Spinal cord (tissue), 9 donors: ENCODE measurements at regions not wholly inside any gene's neighbourhood (a gene's known extent, or its start where the extent isn't known, plus 50 kb on each side); places are given as distances from the start of the nearest gene placed in this dataset.
"Not testable (repeated sequence)": the region's sequence is repeated elsewhere in the genome, so short reads cannot be mapped to it uniquely, and the experiment has no call there.

Experiments
- DNase-seq, 6 donors: peaks; one replicate each; pipeline versions ENCODE4 v3.0.0 to v3.0.0-alpha.2; 2013 to 2015; ENCODE audit warnings: low spot score in 6 of 6, low read depth in 4 of 6
- H3K27ac ChIP-seq: one replicate; pipeline ENCODE4 v1.5.1; 2013; ENCODE audit warnings: low read depth, low read length, control low read depth
- H3K27me3 ChIP-seq: one replicate; pipeline ENCODE4 v1.6.1; 2013; ENCODE audit warnings: low read length; ENCODE audit not compliant: control insufficient read depth, insufficient read depth
- H3K36me3 ChIP-seq: one replicate; pipeline ENCODE4 v1.6.1; 2013; ENCODE audit warnings: low read length; ENCODE audit not compliant: control insufficient read depth, insufficient read depth
- H3K4me1 ChIP-seq: one replicate; pipeline ENCODE4 v1.6.1; 2013; ENCODE audit warnings: low read length; ENCODE audit not compliant: control insufficient read depth, insufficient read depth
- H3K4me3 ChIP-seq: one replicate; pipeline ENCODE4 v1.5.1; 2013; ENCODE audit warnings: low read depth, low read length, control low read depth
- H3K9me3 ChIP-seq: one replicate; pipeline ENCODE4 v1.6.1; 2013; ENCODE audit warnings: low read length; ENCODE audit not compliant: control insufficient read depth, insufficient read depth
- WGBS: methylation state at CpG from one replicate; pipeline ENCODE4 v1.1.5; 2013; ENCODE audit warnings: missing lambda C conversion rate; ENCODE audit not compliant: insufficient coverage; 5-methylcytosine and 5-hydroxymethylcytosine counted together
- donor health status: healthy.

DNA sequence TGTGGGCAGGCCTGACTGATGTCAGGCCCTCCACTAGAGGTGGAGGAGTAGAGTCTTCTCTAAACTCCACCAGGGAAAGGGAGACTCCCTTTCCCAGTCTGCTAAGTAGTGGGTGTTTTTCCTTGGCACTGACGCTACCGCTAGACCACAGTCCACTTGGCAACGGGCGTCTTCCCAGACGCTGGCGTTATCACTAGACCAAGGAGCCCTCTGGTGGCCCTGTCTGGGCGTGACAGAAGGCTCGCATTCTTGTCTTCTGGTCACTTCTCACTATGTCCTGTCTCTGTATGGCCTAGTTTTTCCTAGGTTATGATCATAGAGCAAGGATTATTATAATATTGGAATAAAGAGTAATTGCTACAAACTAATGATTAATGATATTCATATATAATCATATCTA, 252.1 kb downstream of the TRIML1 start:
- DNase-seq, H3K9me3 ChIP-seq, H3K27me3 ChIP-seq, H3K4me1 ChIP-seq, H3K36me3 ChIP-seq, H3K27ac ChIP-seq, H3K4me3 ChIP-seq: not testable (repeated sequence)
- 100% methylated on average over 5 of the region's 8 CpGs for WGBS

DNA sequence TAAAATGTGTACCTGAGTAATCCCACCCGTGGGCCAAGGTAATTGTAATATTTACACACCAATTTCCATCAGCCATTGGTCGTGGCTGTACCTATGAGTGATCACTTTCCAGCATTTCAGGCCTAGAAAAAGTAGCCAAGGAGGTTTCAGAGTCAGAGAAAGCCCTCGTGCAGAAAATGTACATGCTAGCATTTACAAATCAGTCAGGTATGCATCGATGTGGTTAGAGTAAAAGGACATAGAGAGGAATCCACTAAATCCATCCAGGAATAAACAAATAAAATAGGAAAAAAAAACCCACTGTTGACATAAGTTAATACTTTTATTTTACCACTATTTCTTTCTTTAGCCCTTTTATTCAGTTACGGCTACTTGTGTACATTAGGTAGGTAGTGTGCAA, 256.8 kb downstream of the TRIML1 start:
- DNase-seq, result no peak
- Histone ChIP-seq H3K4me1 (no peaks in the 10 kb centered on the region), H3K27ac (no peak overlapping the region), H3K9me3 (no peaks in the 10 kb centered on the region), H3K36me3 (no peaks in the 10 kb centered on the region), H3K27me3 (no peaks in the 10 kb centered on the region), H3K4me3 (no peak overlapping the region)
- WGBS, result no CpG with 5 or more reads among the region's 5 CpGs

DNA sequence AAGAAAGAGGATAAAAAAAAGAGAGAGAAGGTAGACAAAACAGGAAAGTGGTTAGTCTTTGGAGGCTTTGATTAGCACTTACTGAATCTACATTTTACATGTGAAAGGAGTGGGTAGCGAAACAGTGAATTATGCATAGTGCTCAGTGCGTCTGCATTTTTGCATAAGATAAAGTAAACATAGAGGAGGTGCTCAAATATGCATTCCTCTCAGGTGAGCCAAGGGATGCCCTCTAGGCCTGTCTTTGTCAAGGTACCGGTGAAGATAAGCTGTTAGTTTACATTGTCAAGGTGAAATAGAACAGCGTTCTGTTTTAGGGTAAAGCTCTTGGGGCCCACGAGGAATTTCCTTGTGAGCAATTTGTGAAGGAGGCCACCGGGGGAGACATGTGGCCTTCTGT, 260.6 kb downstream of the TRIML1 start:
- Histone ChIP-seq H3K36me3 (no peaks in the 10 kb centered on the region), H3K4me3 (no peak overlapping the region), H3K27me3 (no peaks in the 10 kb centered on the region), H3K4me1 (no peaks in the 10 kb centered on the region), H3K9me3 (no peaks in the 10 kb centered on the region), H3K27ac (no peak overlapping the region)
- DNase-seq, result no peak
- WGBS, result 52% methylated on average over 3 of the region's 6 CpGs

DNA sequence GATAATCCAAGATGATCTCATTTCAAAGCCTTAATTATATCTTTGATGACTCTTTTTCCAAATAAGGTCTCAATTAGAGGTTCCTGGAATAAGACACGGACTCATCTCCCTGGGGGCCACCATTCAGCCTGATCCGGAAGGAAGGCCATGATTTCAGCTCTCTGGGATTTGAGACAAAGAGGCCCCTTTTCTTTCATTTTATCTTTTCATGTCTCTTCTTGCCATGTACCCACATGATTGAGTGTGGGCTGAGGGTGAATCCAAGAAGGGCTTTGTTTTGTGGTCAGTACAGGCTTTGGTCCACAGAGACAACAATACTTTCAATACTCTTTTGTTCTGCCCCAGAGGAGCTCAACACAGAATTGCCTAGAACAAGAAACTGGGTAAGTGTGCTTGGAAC, 261.2 kb downstream of the TRIML1 start:
- WGBS, result 50% methylated on average over 1 of the region's 2 CpGs
- no peak overlapping the region for H3K4me3 ChIP-seq
- DNase-seq, result no peak
- no peaks in the 10 kb centered on the region for H3K9me3 ChIP-seq
- no peak overlapping the region for H3K27ac ChIP-seq
- H3K27me3 ChIP-seq, result no peaks in the 10 kb centered on the region
- H3K4me1 ChIP-seq, result no peaks in the 10 kb centered on the region
- H3K36me3 ChIP-seq, result no peaks in the 10 kb centered on the region

DNA sequence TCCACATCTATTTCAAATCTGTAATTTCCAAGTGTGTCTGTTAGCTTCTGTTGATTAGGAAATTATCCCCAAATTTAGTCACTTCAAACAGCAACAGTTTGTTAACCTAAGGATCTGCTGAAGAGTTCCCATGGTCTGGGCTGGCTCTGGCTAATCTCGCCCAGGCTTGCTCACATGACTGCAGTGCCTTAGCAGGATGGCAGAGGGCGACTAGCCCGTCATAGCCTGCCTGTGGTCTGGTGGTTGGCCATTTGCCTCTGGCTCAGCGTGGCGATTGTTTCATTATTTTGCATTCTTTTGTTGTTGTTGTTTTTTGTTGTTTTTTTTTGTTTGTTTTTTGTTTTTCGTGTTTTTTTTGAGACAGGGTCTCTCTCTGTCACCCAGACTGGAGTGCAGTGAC, 264.0 kb downstream of the TRIML1 start:
- H3K4me3 ChIP-seq, result no peak overlapping the region
- H3K27ac ChIP-seq, result no peak overlapping the region
- no peaks in the 10 kb centered on the region for H3K27me3 ChIP-seq
- 88% methylated on average over 6 of the region's 6 CpGs for WGBS
- no peaks in the 10 kb centered on the region for H3K9me3 ChIP-seq
- H3K36me3 ChIP-seq, result no peaks in the 10 kb centered on the region
- no peaks in the 10 kb centered on the region for H3K4me1 ChIP-seq
- DNase-seq, result no peak

DNA sequence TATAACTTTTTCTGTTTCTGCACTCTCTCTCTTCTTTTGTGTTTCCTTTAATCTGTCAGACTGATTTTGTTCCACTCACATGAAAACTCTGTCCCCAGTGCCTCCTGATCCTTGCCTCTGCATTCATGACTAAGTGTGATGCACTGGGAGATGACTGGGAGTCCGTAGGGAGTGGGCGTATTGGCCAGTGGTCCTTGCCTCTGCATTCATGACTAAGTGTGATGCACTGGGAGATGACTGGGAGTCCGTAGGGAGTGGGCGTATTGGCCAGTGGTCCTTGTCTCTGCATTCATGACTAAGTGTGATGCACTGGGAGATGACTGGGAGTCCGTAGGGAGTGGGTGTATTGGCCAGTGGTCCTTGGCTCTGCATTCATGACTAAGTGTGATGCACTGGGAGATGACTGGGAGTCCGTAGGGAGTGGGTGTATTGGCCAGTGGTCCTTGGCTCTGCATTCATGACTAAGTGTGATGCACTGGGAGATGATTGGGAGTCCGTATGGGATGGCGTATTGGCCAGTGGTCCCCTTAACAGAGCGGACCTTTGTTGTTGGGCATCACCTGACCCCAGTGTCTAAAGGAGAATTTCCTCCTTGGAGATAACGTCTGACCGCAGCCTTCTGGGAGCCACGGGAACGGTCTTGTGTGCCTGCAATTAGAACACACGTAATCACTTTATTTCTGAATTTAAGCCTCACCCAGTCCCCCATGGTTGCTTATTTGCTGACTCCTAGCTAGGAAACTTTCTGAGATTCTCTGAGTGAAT, 266.0 kb downstream of the TRIML1 start:
- not testable (repeated sequence) for DNase-seq, H3K4me3 ChIP-seq, H3K36me3 ChIP-seq, H3K27ac ChIP-seq, H3K9me3 ChIP-seq, H3K4me1 ChIP-seq, H3K27me3 ChIP-seq
- WGBS, result 93% methylated on average over 7 of the region's 14 CpGs

DNA sequence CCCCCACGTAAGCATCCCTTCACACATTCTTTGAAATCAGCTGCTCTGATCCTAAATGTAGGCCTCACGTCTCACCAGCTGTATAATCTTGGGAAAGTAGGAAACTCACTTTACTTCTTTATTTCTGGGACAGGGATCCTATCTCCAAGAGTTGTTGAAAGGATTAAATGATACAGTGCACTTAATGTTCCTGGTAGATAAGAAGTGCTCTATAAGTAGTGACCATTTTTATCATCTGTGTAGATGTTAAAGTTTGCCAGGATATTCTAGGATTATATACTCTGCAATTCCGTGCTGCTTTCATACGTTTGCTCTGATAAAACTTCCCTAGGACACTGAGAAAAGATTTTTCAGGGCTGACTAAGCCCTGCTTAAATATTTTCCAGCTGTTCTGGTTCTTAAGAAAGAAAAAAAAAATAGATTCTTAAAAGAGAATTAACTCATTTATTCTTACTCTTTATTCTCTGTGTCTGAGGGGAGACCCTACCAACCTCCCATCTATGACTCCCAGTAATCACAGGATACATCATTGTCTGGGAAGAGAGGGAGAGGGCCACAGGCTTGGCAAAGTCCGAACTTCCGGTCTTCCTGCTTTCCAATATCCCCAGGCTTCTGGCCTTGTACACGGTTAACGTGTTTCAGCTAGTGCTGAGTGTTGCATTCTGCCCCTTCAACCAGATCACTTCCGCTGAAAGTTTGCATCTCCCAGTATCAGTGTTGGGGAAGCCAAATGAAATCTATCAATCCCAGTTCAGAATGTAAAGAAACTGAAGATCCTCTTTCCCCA, 269.2 kb downstream of the TRIML1 start:
- Histone ChIP-seq H3K27ac (no peak overlapping the region), H3K27me3 (no peaks in the 10 kb centered on the region), H3K4me1 (no peaks in the 10 kb centered on the region), H3K36me3 (no peaks in the 10 kb centered on the region), H3K9me3 (no peaks in the 10 kb centered on the region), H3K4me3 (no peak overlapping the region)
- WGBS, result 70% methylated on average over 2 of the region's 9 CpGs
- DNase-seq, result peak in 1 of 6 donors; percentile 11

DNA sequence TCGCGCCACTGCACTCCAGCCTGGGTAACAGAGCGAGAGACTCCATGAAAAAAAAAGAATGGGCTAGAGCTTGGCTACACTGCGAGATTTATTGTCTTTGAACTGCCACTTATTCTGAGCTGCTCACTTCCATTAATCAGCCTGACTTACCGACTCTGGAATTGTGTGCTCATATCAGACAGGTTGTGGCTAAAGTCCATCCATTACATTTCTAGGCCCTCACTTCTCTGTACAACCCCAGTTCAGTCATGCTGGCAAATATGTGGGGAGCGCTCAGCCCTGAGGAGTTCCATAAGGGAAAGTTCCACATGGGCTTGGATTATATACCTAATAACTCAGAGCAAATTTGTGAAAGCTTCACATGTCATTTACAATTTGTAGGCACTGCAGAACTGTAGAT, 270.6 kb downstream of the TRIML1 start:
- no peaks in the 10 kb centered on the region for H3K27me3 ChIP-seq
- H3K4me1 ChIP-seq, result no peaks in the 10 kb centered on the region
- H3K27ac ChIP-seq, result no peak overlapping the region
- peak in 1 of 6 donors; percentile 27 for DNase-seq
- no peaks in the 10 kb centered on the region for H3K9me3 ChIP-seq
- WGBS, result 79% methylated on average over 5 of the region's 6 CpGs
- no peak overlapping the region for H3K4me3 ChIP-seq
- no peaks in the 10 kb centered on the region for H3K36me3 ChIP-seq

DNA sequence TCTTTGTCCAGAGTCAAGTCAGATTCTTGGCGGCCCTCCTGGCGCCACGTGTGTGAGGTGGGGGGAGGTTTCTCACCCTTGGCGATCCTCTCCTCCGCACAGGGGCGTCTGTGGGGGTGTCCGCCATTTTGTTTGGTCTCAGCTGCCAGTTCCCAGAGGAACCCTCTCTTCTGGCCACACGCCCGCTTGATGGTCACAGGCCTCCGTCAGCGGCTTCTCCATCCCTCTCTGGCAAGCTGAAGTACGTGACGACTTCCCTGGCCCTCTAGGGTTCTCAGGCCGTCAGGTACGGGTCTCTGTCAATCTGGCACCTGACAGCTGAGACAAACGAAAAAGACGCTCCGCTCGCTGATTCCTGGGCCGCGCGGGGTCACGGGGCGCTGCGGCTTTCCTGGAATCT, 272.6 kb downstream of the TRIML1 start:
- Histone ChIP-seq H3K4me1 (no peaks in the 10 kb centered on the region), H3K27ac (no peak overlapping the region), H3K9me3 (no peaks in the 10 kb centered on the region), H3K27me3 (no peaks in the 10 kb centered on the region), H3K4me3 (no peak overlapping the region), H3K36me3 (no peaks in the 10 kb centered on the region)
- DNase-seq, result no peak
- 95% methylated on average over 25 of the region's 25 CpGs for WGBS

DNA sequence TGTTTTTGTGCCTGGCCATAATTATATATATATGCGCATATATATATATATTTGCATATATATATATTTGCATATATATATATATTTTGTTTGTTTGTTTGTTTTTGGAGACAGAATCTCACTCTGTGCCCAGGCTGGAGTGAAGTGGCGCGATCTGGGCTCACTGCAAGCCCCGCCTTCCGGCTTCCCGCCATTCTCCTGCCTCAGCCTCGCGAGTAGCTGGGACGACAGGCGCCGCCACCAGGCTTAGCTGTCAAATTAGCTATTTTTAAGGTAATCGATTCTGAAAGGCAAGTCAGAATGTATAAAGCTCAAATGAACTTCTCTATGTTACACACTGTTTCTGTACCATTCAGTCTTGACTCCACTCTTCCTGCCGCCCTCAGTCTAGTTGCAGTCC, 273.3 kb downstream of the TRIML1 start:
- H3K27me3 ChIP-seq, result no peaks in the 10 kb centered on the region
- DNase-seq, result no peak
- no peaks in the 10 kb centered on the region for H3K9me3 ChIP-seq
- no peak overlapping the region for H3K4me3 ChIP-seq
- 94% methylated on average over 6 of the region's 13 CpGs for WGBS
- no peaks in the 10 kb centered on the region for H3K36me3 ChIP-seq
- no peaks in the 10 kb centered on the region for H3K4me1 ChIP-seq
- no peak overlapping the region for H3K27ac ChIP-seq
